K562 (cell line): ENCODE measurements at regions not wholly inside any gene's neighbourhood (a gene's known extent, or its start where the extent isn't known, plus 50 kb on each side); places are given as distances from the start of the nearest gene placed in this dataset.

Source experiments
- ATAC-seq: fragments of 200-7000 bp; cut with Tn5 transposase; 3 replicates; pipeline ENCODE4 v1.9.1; 2020; ENCODE audit warnings: moderate library complexity
- BruUV-seq: library from RNA; stranded (reverse); fragments of 400-500 nt; replicated peaks from 2 replicates; lab custom pipeline; 2021; lab: Mats Ljungman, UMichigan
- CTCF ChIA-PET: fragments of 300-600 bp; formaldehyde crosslinking; extraction: SDS; loops from one replicate; lab custom pipeline; 2021; ENCODE audit warnings: low intra/inter-chr PET ratio; lab: Yijun Ruan, JAX
- POLR2A ChIA-PET: fragments of 300-600, 350-650 bp; sonication (Branson Sonifier 250); formaldehyde crosslinking; extraction: SDS; loops from one replicate; lab custom pipeline; 2021; ENCODE audit warnings: antibody characterized with exemption, inconsistent platforms; lab: Yijun Ruan, JAX
- DNase-seq, 4 experiments: peaks; one replicate each; pipeline versions ENCODE4 v3.0.0 to v3.0.0-alpha.2; 2011 to 2018; ENCODE audit warnings: low spot score in 3 of 4, mixed read lengths in 3 of 4; ENCODE audit errors: extremely low read depth in 1 of 4
- FAIRE-seq: peaks from 2 replicates; lab custom pipeline; 2011; peaks lifted over from hg19 to GRCh38; lab: Jason Lieb, UNC
- H2AFZ ChIP-seq: 2 replicates; pipeline ENCODE4 v1.6.0; 2011; ENCODE audit warnings: low read depth, low read length, control low read depth, inconsistent platforms
- H3K27ac ChIP-seq: fragments of 200-600 bp; 3 replicates; pipeline ENCODE4 v1.8.0; 2011; ENCODE audit warnings: low read depth, mild to moderate bottlenecking, control low read depth, inconsistent platforms, low read length, moderate library complexity, mixed read lengths; ENCODE audit errors: extremely low read depth
- H3K27me3 ChIP-seq, 2 experiments: fragments of 300-600 bp in 1 of 2; 2 replicates in 1 of 2; 3 replicates in 1 of 2; pipeline versions ENCODE4 v1.6.0 to v1.8.0; 2011; ENCODE audit warnings: inconsistent platforms in 2 of 2, low read length in 2 of 2, mild to moderate bottlenecking in 1 of 2, mixed read lengths in 1 of 2, moderate library complexity in 1 of 2; ENCODE audit not compliant: control insufficient read depth in 2 of 2, insufficient read depth in 2 of 2
- H3K36me3 ChIP-seq: fragments of 300-600 bp; 3 replicates; pipeline ENCODE4 v1.8.0; 2011; ENCODE audit warnings: mild to moderate bottlenecking, low read length, inconsistent platforms; ENCODE audit not compliant: control insufficient read depth, insufficient read depth
- H3K4me1 ChIP-seq, 2 experiments: fragments of 200-600 bp in 1 of 2; replicated peaks in 1 of 2; 2 replicates in 1 of 2; 3 replicates in 1 of 2; pipeline versions ENCODE4 v1.5.1 to v1.8.0; 2011; ENCODE audit warnings: inconsistent platforms in 2 of 2, low read length in 2 of 2, mild to moderate bottlenecking in 1 of 2, mixed read lengths in 1 of 2, moderate library complexity in 1 of 2; ENCODE audit not compliant: control insufficient read depth in 2 of 2, insufficient read depth in 2 of 2
- H3K4me2 ChIP-seq: 2 replicates; pipeline ENCODE4 v1.6.1; 2011; ENCODE audit warnings: low read length, control low read depth, inconsistent platforms, mixed read lengths; ENCODE audit not compliant: insufficient read depth
- H3K4me3 ChIP-seq: fragments of 200-600 bp; sonication (generic), shearing (Covaris generic); 2 replicates; pipeline ENCODE4 v1.5.1; 2016; ENCODE audit warnings: control low read depth, inconsistent platforms
- H3K79me2 ChIP-seq: fragments of 200-600 bp; 3 replicates; pipeline ENCODE4 v1.8.0; 2011; ENCODE audit warnings: low read length, inconsistent platforms; ENCODE audit not compliant: control insufficient read depth, insufficient read depth
- H3K9ac ChIP-seq, 2 experiments: 2 replicates each; pipeline versions ENCODE4 v1.6.0 to v1.6.1; 2011; ENCODE audit warnings: low read depth in 2 of 2, low read length in 2 of 2, control low read depth in 1 of 2, inconsistent platforms in 1 of 2, mild to moderate bottlenecking in 1 of 2, mixed read lengths in 1 of 2; ENCODE audit not compliant: insufficient read depth in 1 of 2
- H3K9me1 ChIP-seq: one replicate; pipeline ENCODE4 v1.6.0; 2011; ENCODE audit warnings: inconsistent platforms, mild to moderate bottlenecking, low read length, moderate library complexity; ENCODE audit not compliant: control insufficient read depth, insufficient read depth
- H3K9me3 ChIP-seq: replicated peaks from 2 replicates; pipeline ENCODE4 v1.5.1; 2011; ENCODE audit warnings: low read depth, low read length, inconsistent platforms; ENCODE audit not compliant: control insufficient read depth, insufficient read depth
- H4K20me1 ChIP-seq: replicated peaks from 2 replicates; pipeline ENCODE4 v1.6.1; 2011; ENCODE audit warnings: low read length, inconsistent platforms, mixed read lengths; ENCODE audit not compliant: control insufficient read depth, insufficient read depth
- HNRNPLL ChIP-seq: fragments of 200-400 bp; formaldehyde crosslinking; IDR thresholded peaks from 2 replicates; pipeline ENCODE4 v1.6.1; 2017; ENCODE audit warnings: low read length, low read depth, mild to moderate bottlenecking; ENCODE audit not compliant: poor library complexity, severe bottlenecking
- MECOM ChIP-seq: fragments of 250-450 bp; sonication (Bioruptor Pico); IDR thresholded peaks from 2 replicates; pipeline ENCODE4 v1.8.0; 2022; ENCODE audit warnings: inconsistent platforms
- NFATC3 ChIP-seq: fragments of 450-650 bp; IDR thresholded peaks from 2 replicates; pipeline ENCODE4 v1.6.1; 2017; ENCODE audit warnings: mild to moderate bottlenecking
- NR2F6 ChIP-seq: fragments of 450-650 bp; formaldehyde crosslinking; IDR thresholded peaks from 2 replicates; pipeline ENCODE4 v1.4.0; 2020; ENCODE audit warnings: mild to moderate bottlenecking
- TAF9B ChIP-seq: fragments of 450-650 bp; IDR thresholded peaks from 2 replicates; pipeline ENCODE4 v1.6.1; 2018; ENCODE audit warnings: mild to moderate bottlenecking; ENCODE audit not compliant: partially characterized antibody
- ZNF699 ChIP-seq: fragments of 250-450 bp; sonication (Bioruptor Pico); IDR thresholded peaks from 2 replicates; pipeline ENCODE4 v1.8.0; 2021; ENCODE audit warnings: mild to moderate bottlenecking, moderate library complexity; ENCODE audit not compliant: insufficient replicate concordance
- WGBS: fragments of 100-300 bp; shearing (Covaris generic); methylation state at CpG from one replicate; pipeline ENCODE4 v1.1.6; 2016; ENCODE audit warnings: low coverage, mixed read lengths; ENCODE audit not compliant: insufficient coverage; ENCODE audit errors: missing lambda C conversion rate; 5-methylcytosine and 5-hydroxymethylcytosine counted together
- in situ Hi-C: fragments of 300-500 bp; cut with MboI; formaldehyde crosslinking; loops from 4 replicates; pipeline ENCODE4 v1.15.0; 2018; ENCODE audit warnings: inconsistent platforms, mixed read lengths
- intact Hi-C: fragments of 100-400 bp; cut with micrococcal nuclease; formaldehyde crosslinking; loops from 2 replicates; pipeline ENCODE4 v1.14.2; 2022
- TF ChIP-seq, protein P1 (sequence below): fragments of 450-650 bp; IDR thresholded peaks from 2 replicates; pipeline ENCODE4 v1.6.1; 2018; ENCODE audit not compliant: partially characterized antibody

DNA sequence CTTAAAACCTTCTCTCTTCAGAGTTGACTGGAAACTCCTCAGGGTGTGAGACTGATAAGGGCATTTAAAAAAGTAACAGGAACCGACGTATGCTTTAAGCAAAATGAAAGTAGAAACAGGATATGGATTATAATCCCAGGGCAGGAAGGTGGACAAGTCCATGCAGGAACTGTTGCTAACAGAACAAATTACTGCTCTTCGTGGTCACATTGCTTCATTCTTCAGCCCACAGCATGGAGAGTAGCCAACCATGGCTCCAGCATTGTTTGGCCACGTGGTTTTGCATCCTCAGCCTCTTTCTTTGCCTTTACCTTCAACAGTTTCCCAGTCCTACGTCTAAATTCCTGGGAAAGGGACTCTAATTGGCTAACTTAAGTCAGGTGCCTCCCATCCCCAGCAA lies 563.1 kb upstream of the ISX start:
- no peaks in the 10 kb centered on the region for H3K4me1 ChIP-seq
- no peak overlapping the region for H3K4me3 ChIP-seq
- 0% methylated on average over 4 of the region's 5 CpGs for WGBS
- no peaks in the 10 kb centered on the region for H3K9me3 ChIP-seq
- H3K27me3 ChIP-seq = no peaks in the 10 kb centered on the region
- H2AFZ ChIP-seq = no peak overlapping the region
- no peak for FAIRE-seq
- no peak for TF ChIP-seq ZNF699 (CRISPR knock-in tag)
- TF ChIP-seq NFATC3 = no peak
- TF ChIP-seq TAF9B = no peak
- TF ChIP-seq, protein P1, sequence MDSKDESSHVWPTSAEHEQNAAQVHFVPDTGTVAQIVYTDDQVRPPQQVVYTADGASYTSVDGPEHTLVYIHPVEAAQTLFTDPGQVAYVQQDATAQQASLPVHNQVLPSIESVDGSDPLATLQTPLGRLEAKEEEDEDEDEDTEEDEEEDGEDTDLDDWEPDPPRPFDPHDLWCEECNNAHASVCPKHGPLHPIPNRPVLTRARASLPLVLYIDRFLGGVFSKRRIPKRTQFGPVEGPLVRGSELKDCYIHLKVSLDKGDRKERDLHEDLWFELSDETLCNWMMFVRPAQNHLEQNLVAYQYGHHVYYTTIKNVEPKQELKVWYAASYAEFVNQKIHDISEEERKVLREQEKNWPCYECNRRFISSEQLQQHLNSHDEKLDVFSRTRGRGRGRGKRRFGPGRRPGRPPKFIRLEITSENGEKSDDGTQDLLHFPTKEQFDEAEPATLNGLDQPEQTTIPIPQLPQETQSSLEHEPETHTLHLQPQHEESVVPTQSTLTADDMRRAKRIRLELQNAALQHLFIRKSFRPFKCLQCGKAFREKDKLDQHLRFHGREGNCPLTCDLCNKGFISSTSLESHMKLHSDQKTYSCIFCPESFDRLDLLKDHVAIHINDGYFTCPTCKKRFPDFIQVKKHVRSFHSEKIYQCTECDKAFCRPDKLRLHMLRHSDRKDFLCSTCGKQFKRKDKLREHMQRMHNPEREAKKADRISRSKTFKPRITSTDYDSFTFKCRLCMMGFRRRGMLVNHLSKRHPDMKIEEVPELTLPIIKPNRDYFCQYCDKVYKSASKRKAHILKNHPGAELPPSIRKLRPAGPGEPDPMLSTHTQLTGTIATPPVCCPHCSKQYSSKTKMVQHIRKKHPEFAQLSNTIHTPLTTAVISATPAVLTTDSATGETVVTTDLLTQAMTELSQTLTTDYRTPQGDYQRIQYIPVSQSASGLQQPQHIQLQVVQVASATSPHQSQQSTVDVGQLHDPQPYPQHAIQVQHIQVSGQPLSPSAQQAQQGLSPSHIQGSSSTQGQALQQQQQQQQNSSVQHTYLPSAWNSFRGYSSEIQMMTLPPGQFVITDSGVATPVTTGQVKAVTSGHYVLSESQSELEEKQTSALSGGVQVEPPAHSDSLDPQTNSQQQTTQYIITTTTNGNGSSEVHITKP = no peak
- no peak for TF ChIP-seq NR2F6 (CRISPR knock-in tag)
- TF ChIP-seq MECOM (CRISPR knock-in tag) = no peak
- TF ChIP-seq HNRNPLL = no peak
- H3K36me3 ChIP-seq = no peaks in the 10 kb centered on the region
- no peak for ATAC-seq
- H4K20me1 ChIP-seq = no peaks in the 10 kb centered on the region
- H3K27ac ChIP-seq = no peak overlapping the region
- H3K9ac ChIP-seq = no peak overlapping the region
- no peak for DNase-seq
- BruUV-seq = no TSS peak
- no peaks in the 10 kb centered on the region for H3K9me1 ChIP-seq
- no peaks in the 10 kb centered on the region for H3K79me2 ChIP-seq
- in situ Hi-C loops = no loop called here
- H3K4me2 ChIP-seq = no peak overlapping the region
- intact Hi-C loops = no loop called here
- POLR2A ChIA-PET = no interaction called here
- CTCF ChIA-PET = no interaction called here
